Endothelial cell of umbilical vein (primary cell): ENCODE measurements at regions not wholly inside any gene's neighbourhood (a gene's known extent, or its start where the extent isn't known, plus 50 kb on each side); places are given as distances from the start of the nearest gene placed in this dataset.

Experiments used
- BruUV-seq: library from RNA; stranded (reverse); fragments of 400-500 nt; replicated peaks from 2 replicates; lab custom pipeline; 2021; lab: Mats Ljungman, UMichigan
- CTCF ChIA-PET: fragments of 300-600, 350-600 bp; sonication (Branson Sonifier 250); formaldehyde crosslinking; loops from one replicate; lab custom pipeline; 2021; ENCODE audit warnings: antibody characterized with exemption, inconsistent platforms; lab: Charles Lee
- POLR2A ChIA-PET: fragments of 300-600, 350-600 bp; sonication (Branson Sonifier 250); formaldehyde crosslinking; loops from one replicate; lab custom pipeline; 2021; ENCODE audit warnings: antibody characterized with exemption, inconsistent platforms; lab: Charles Lee
- DNase-seq: peaks from one replicate; pipeline ENCODE4 v3.0.0-alpha.2; 2011; ENCODE audit warnings: low read depth, low spot score
- FAIRE-seq: peaks from 2 replicates; lab custom pipeline; 2011; peaks lifted over from hg19 to GRCh38; lab: Jason Lieb, UNC
- H2AFZ ChIP-seq: 2 replicates; pipeline ENCODE4 v1.6.0; 2012; ENCODE audit warnings: low read depth, low read length, control low read depth, inconsistent platforms
- H3K27ac ChIP-seq: 2 replicates; pipeline ENCODE4 v1.5.1; 2011; ENCODE audit warnings: low read depth, mild to moderate bottlenecking, control low read depth, low read length, moderate library complexity; ENCODE audit not compliant: insufficient read depth
- H3K27me3 ChIP-seq, 2 experiments: 2 replicates each; pipeline versions ENCODE4 v1.6.0 to v1.6.1; 2011; ENCODE audit warnings: low read length in 2 of 2, mixed read lengths in 1 of 2; ENCODE audit not compliant: control insufficient read depth in 2 of 2, insufficient read depth in 2 of 2
- H3K36me3 ChIP-seq, 2 experiments: 2 replicates in 1 of 2; 3 replicates in 1 of 2; pipeline ENCODE4 v1.5.1; 2011; ENCODE audit warnings: low read length in 2 of 2, mild to moderate bottlenecking in 1 of 2, moderate library complexity in 1 of 2; ENCODE audit not compliant: control insufficient read depth in 2 of 2, insufficient read depth in 2 of 2; ENCODE audit errors: extremely low read depth in 1 of 2
- H3K4me1 ChIP-seq: 3 replicates; pipeline ENCODE4 v1.5.1; 2011; ENCODE audit warnings: mild to moderate bottlenecking, low read length; ENCODE audit not compliant: control insufficient read depth, insufficient read depth; ENCODE audit errors: extremely low read depth
- H3K4me2 ChIP-seq: 2 replicates; pipeline ENCODE4 v1.6.1; 2011; ENCODE audit warnings: low read length, control low read depth, mixed read lengths; ENCODE audit not compliant: insufficient read depth
- H3K4me3 ChIP-seq, 3 experiments: fragments of 200-600 bp in 1 of 3; sonication (generic), shearing (Covaris generic) in 1 of 3; replicated peaks in 1 of 3; 2 replicates each; pipeline ENCODE4 v1.5.1; 2011 to 2016; ENCODE audit warnings: control low read depth in 3 of 3, low read length in 3 of 3, mild to moderate bottlenecking in 2 of 3, inconsistent platforms in 1 of 3, low read depth in 1 of 3, moderate library complexity in 1 of 3; ENCODE audit not compliant: insufficient read depth in 1 of 3
- H3K79me2 ChIP-seq: 2 replicates; pipeline ENCODE4 v1.6.0; 2012; ENCODE audit warnings: low read length, inconsistent platforms; ENCODE audit not compliant: control insufficient read depth, insufficient read depth
- H3K9ac ChIP-seq: replicated peaks from 2 replicates; pipeline ENCODE3; 2011; ENCODE audit warnings: low read length, control low read depth; ENCODE audit not compliant: insufficient read depth; ENCODE audit errors: extremely low read depth
- H3K9me1 ChIP-seq: replicated peaks from 3 replicates; pipeline ENCODE4 v1.6.0; 2011; ENCODE audit warnings: mild to moderate bottlenecking, low read length; ENCODE audit not compliant: control insufficient read depth, insufficient read depth; ENCODE audit errors: extremely low read depth
- H3K9me3 ChIP-seq: replicated peaks from 2 replicates; pipeline ENCODE4 v1.5.1; 2012; ENCODE audit warnings: low read length, inconsistent platforms; ENCODE audit not compliant: control insufficient read depth, insufficient read depth
- H4K20me1 ChIP-seq: replicated peaks from 2 replicates; pipeline ENCODE3; 2011; ENCODE audit warnings: mild to moderate bottlenecking, low read length; ENCODE audit not compliant: control insufficient read depth, insufficient read depth; ENCODE audit errors: extremely low read depth
- EZH2 ChIP-seq: IDR thresholded peaks from 2 replicates; pipeline ENCODE4 v1.6.1; 2012; ENCODE audit warnings: borderline replicate concordance, low read depth, mild to moderate bottlenecking, moderate library complexity, low read length, inconsistent platforms; ENCODE audit not compliant: severe bottlenecking
- FOS ChIP-seq: IDR thresholded peaks from 2 replicates; pipeline ENCODE4 v1.6.1; 2011; ENCODE audit warnings: mild to moderate bottlenecking, low read length, moderate library complexity, borderline replicate concordance; ENCODE audit not compliant: insufficient read depth
- GATA2 ChIP-seq: IDR thresholded peaks from 2 replicates; pipeline ENCODE4 v1.7.0; 2011; ENCODE audit warnings: low read depth, mild to moderate bottlenecking, moderate library complexity, mixed read lengths, low read length; ENCODE audit not compliant: insufficient read length, insufficient read depth
- JUN ChIP-seq: IDR thresholded peaks from 2 replicates; pipeline ENCODE4 v1.6.1; 2011; ENCODE audit warnings: borderline replicate concordance, low read depth; ENCODE audit not compliant: insufficient read length, insufficient read depth
- MYC ChIP-seq: IDR thresholded peaks from one replicate; pipeline ENCODE4 v1.6.1; 2011; ENCODE audit warnings: mild to moderate bottlenecking, low read depth, low read length
- POLR2A ChIP-seq: IDR thresholded peaks from 2 replicates; pipeline ENCODE4 v1.6.1; 2012; ENCODE audit warnings: low read depth, mild to moderate bottlenecking, control low read depth, low read length
- POLR2AphosphoS5 ChIP-seq: IDR thresholded peaks from 2 replicates; pipeline ENCODE4 v1.6.1; 2012; ENCODE audit warnings: low read depth, mild to moderate bottlenecking, control low read depth, low read length, moderate library complexity; ENCODE audit not compliant: insufficient read depth
- dilution Hi-C: fragments of 300-500 bp; cut with MboI; formaldehyde crosslinking; loops from one replicate; pipeline ENCODE4 v1.15.0; 2019; ENCODE audit warnings: low sequenced_read_pairs; ENCODE audit not compliant: extremely low pct_ligation_motif_present
- intact Hi-C: fragments of 100-400 bp; cut with micrococcal nuclease; formaldehyde crosslinking; loops from one replicate; pipeline ENCODE4 v1.10.0; 2022
- TF ChIP-seq, protein P1 (sequence below): IDR thresholded peaks from 2 replicates; pipeline ENCODE4 v1.6.1; 2011; ENCODE audit not compliant: insufficient read depth, insufficient read length
- TF ChIP-seq, protein P2 (sequence below), 2 donors: IDR thresholded peaks; 1 replicate in 1 of 2; 2 replicates in 1 of 2; pipeline ENCODE4 v1.5.1; 2011; ENCODE audit warnings: low read length in 2 of 2, mild to moderate bottlenecking in 2 of 2, moderate library complexity in 2 of 2, control low read depth in 1 of 2, inconsistent platforms in 1 of 2, low read depth in 1 of 2; ENCODE audit not compliant: insufficient read depth in 1 of 2; ENCODE audit errors: extremely low read depth in 1 of 2

DNA sequence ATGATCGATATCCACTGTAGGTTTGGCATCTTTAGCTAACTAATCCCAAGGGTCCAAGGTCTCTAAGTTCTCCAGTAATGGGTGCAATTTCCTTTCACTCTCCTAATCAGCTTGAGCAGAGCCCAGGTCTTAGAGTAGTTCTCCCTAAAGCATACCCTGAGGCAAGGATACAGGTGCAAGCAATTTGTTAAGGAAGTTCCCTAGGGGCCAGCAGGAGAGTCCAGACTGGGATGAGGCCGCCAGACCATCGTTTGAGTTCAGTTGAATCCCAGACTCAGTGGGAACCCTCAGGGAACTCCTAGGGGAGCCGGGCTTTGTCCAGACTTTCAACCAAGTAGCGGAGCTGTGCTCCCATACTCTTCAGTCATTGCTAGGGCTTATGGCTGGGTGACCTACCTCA lies 835.4 kb upstream of the CDH2 start:
- dilution Hi-C loops, result no loop called here
- FAIRE-seq, result no peak
- TF ChIP-seq GATA2 (no peak), FOS (no peak), MYC (no peak), POLR2A (no peak), JUN (no peak), POLR2AphosphoS5 (no peak), EZH2 (no peak)
- TF ChIP-seq, protein P1, sequence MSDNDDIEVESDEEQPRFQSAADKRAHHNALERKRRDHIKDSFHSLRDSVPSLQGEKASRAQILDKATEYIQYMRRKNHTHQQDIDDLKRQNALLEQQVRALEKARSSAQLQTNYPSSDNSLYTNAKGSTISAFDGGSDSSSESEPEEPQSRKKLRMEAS, result no peak
- TF ChIP-seq, protein P2, sequence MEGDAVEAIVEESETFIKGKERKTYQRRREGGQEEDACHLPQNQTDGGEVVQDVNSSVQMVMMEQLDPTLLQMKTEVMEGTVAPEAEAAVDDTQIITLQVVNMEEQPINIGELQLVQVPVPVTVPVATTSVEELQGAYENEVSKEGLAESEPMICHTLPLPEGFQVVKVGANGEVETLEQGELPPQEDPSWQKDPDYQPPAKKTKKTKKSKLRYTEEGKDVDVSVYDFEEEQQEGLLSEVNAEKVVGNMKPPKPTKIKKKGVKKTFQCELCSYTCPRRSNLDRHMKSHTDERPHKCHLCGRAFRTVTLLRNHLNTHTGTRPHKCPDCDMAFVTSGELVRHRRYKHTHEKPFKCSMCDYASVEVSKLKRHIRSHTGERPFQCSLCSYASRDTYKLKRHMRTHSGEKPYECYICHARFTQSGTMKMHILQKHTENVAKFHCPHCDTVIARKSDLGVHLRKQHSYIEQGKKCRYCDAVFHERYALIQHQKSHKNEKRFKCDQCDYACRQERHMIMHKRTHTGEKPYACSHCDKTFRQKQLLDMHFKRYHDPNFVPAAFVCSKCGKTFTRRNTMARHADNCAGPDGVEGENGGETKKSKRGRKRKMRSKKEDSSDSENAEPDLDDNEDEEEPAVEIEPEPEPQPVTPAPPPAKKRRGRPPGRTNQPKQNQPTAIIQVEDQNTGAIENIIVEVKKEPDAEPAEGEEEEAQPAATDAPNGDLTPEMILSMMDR (IDR thresholded peaks at IDR 0.05; ENCODE audit: extremely low read depth in 1 of 2, insufficient read depth in 1 of 2, low read depth in 1 of 2, low read length in 2 of 2), result no peak
- Histone ChIP-seq H3K4me1 (no peaks in the 10 kb centered on the region), H3K9me1 (no peaks in the 10 kb centered on the region), H2AFZ (no peak overlapping the region), H3K4me3 (no peak overlapping the region), H3K9me3 (no peaks in the 10 kb centered on the region), H4K20me1 (no peaks in the 10 kb centered on the region), H3K27me3 (no peaks in the 10 kb centered on the region), H3K9ac (no peak overlapping the region), H3K36me3 (no peaks in the 10 kb centered on the region), H3K4me2 (no peak overlapping the region), H3K79me2 (no peaks in the 10 kb centered on the region), H3K27ac (no peak overlapping the region)
- no peak for DNase-seq
- ChIA-PET POLR2A (no interaction called here), CTCF (interaction anchor here (2.2 kb wide), 1 partner anchor 8 kb away, joined by 7 read pairs; no protein-coding TSS in a partner anchor)
- BruUV-seq, result no TSS peak
- intact Hi-C loops, result no loop called here
